H1 (cell line): ENCODE measurements at regions not wholly inside any gene's neighbourhood (a gene's known extent, or its start where the extent isn't known, plus 50 kb on each side); places are given as distances from the start of the nearest gene placed in this dataset.

Source experiments
- CTCF ChIA-PET: fragments of 300-600 bp; sonication (Branson Sonifier 250); formaldehyde crosslinking; loops from one replicate; lab custom pipeline; 2021; ENCODE audit not compliant: partially characterized antibody; lab: Charles Lee
- POLR2A ChIA-PET: fragments of 300-600 bp; sonication (Branson Sonifier 250); formaldehyde crosslinking; loops from one replicate; lab custom pipeline; 2021; ENCODE audit warnings: inconsistent platforms; ENCODE audit not compliant: partially characterized antibody; lab: Charles Lee
- DNase-seq, 2 experiments: peaks; one replicate each; pipeline versions ENCODE4 v3.0.0 to v3.0.0-alpha.2; 2010 to 2022; ENCODE audit warnings: low spot score in 2 of 2, low read depth in 1 of 2, mixed read lengths in 1 of 2
- FAIRE-seq: peaks from 2 replicates; lab custom pipeline; 2011; peaks lifted over from hg19 to GRCh38; lab: Jason Lieb, UNC
- H2AFZ ChIP-seq: 2 replicates; pipeline ENCODE4 v1.8.1; 2012; ENCODE audit warnings: low read length, inconsistent platforms
- H2AK5ac ChIP-seq: 2 replicates; pipeline ENCODE4 v1.6.1; 2013; ENCODE audit warnings: low read depth, low read length
- H2BK120ac ChIP-seq: replicated peaks from 2 replicates; pipeline ENCODE3; 2013; ENCODE audit warnings: low read depth, low read length, inconsistent platforms
- H2BK12ac ChIP-seq: 2 replicates; pipeline ENCODE4 v1.6.1; 2013; ENCODE audit warnings: low read depth, low read length
- H2BK15ac ChIP-seq: 2 replicates; pipeline ENCODE4 v1.6.1; 2013; ENCODE audit warnings: low read length
- H2BK20ac ChIP-seq: 2 replicates; pipeline ENCODE4 v1.6.1; 2013; ENCODE audit warnings: low read length
- H2BK5ac ChIP-seq: 2 replicates; pipeline ENCODE4 v1.6.1; 2013; ENCODE audit warnings: low read depth, low read length
- H3K14ac ChIP-seq: 2 replicates; pipeline ENCODE4 v1.6.1; 2013; ENCODE audit warnings: inconsistent platforms; ENCODE audit not compliant: insufficient read length
- H3K18ac ChIP-seq: 2 replicates; pipeline ENCODE4 v1.6.1; 2013; ENCODE audit warnings: low read length; ENCODE audit errors: extremely low read depth
- H3K23ac ChIP-seq: 2 replicates; pipeline ENCODE4 v1.6.1; 2013; ENCODE audit warnings: inconsistent platforms; ENCODE audit not compliant: insufficient read length
- H3K23me2 ChIP-seq: 2 replicates; pipeline ENCODE4 v1.6.1; 2013; ENCODE audit warnings: low read depth, low read length
- H3K27ac ChIP-seq: 2 replicates; pipeline ENCODE4 v1.6.1; 2011; ENCODE audit warnings: low read depth, low read length, inconsistent platforms
- H3K27me3 ChIP-seq, 4 experiments: replicated peaks in 1 of 4; 1 replicate in 1 of 4; 2 replicates in 3 of 4; pipeline versions ENCODE4 v1.6.1 to v1.8.1; 2011 to 2013; ENCODE audit warnings: low read length in 3 of 4, mild to moderate bottlenecking in 3 of 4, inconsistent platforms in 2 of 4, mixed read lengths in 2 of 4, moderate library complexity in 1 of 4; ENCODE audit not compliant: control insufficient read depth in 3 of 4, insufficient read depth in 3 of 4; ENCODE audit errors: extremely low read depth in 1 of 4
- H3K36me3 ChIP-seq, 4 experiments: 2 replicates each; pipeline versions ENCODE4 v1.6.1 to v1.8.1; 2011 to 2013; ENCODE audit warnings: mild to moderate bottlenecking in 4 of 4, low read length in 3 of 4, moderate library complexity in 2 of 4, control low read depth in 1 of 4, inconsistent platforms in 1 of 4; ENCODE audit not compliant: insufficient read depth in 4 of 4, control insufficient read depth in 2 of 4
- H3K4ac ChIP-seq: replicated peaks from 2 replicates; pipeline ENCODE3; 2013; ENCODE audit warnings: low read length, low read depth, mixed read lengths, inconsistent platforms; ENCODE audit not compliant: insufficient read length
- H3K4me1 ChIP-seq, 4 experiments: replicated peaks in 1 of 4; 1 replicate in 1 of 4; 2 replicates in 3 of 4; pipeline versions ENCODE4 v1.6.1 to v1.8.1; 2011 to 2013; ENCODE audit warnings: low read length in 3 of 4, inconsistent platforms in 2 of 4, mixed read lengths in 1 of 4; ENCODE audit not compliant: insufficient read depth in 4 of 4, control insufficient read depth in 3 of 4
- H3K4me2 ChIP-seq, 2 experiments: 2 replicates each; pipeline versions ENCODE4 v1.6.1 to v1.8.1; 2011 to 2013; ENCODE audit warnings: low read depth in 2 of 2, low read length in 2 of 2, control low read depth in 1 of 2, inconsistent platforms in 1 of 2, mild to moderate bottlenecking in 1 of 2; ENCODE audit not compliant: insufficient read depth in 1 of 2
- H3K4me3 ChIP-seq, 4 experiments: fragments of 200-600, 300-600 bp in 1 of 4; sonication (generic), shearing (Covaris generic), sonication (Bioruptor Twin) in 1 of 4; 2 replicates each; pipeline versions ENCODE4 v1.5.1 to v1.8.1; 2011 to 2016; ENCODE audit warnings: low read length in 4 of 4, low read depth in 3 of 4, control low read depth in 2 of 4, inconsistent platforms in 2 of 4, mild to moderate bottlenecking in 2 of 4, mixed read lengths in 1 of 4, moderate library complexity in 1 of 4; ENCODE audit not compliant: insufficient read depth in 2 of 4; ENCODE audit errors: extremely low read depth in 1 of 4
- H3K56ac ChIP-seq: replicated peaks from 2 replicates; pipeline ENCODE3; 2013; ENCODE audit warnings: low read depth, mild to moderate bottlenecking, mixed read lengths, low read length, inconsistent platforms; ENCODE audit not compliant: insufficient read length
- H3K79me1 ChIP-seq: 2 replicates; pipeline ENCODE4 v1.6.1; 2013; ENCODE audit warnings: low read depth, low read length, control low read depth
- H3K79me2 ChIP-seq, 2 experiments: 2 replicates each; pipeline versions ENCODE4 v1.6.1 to v1.8.1; 2012 to 2013; ENCODE audit warnings: low read length in 2 of 2, mild to moderate bottlenecking in 2 of 2, inconsistent platforms in 1 of 2; ENCODE audit not compliant: insufficient read depth in 2 of 2, control insufficient read depth in 1 of 2
- H3K9ac ChIP-seq, 4 experiments: replicated peaks in 1 of 4; 1 replicate in 1 of 4; 2 replicates in 3 of 4; pipeline versions ENCODE4 v1.6.1 to v1.8.1; 2011 to 2013; ENCODE audit warnings: low read depth in 3 of 4, low read length in 3 of 4, control low read depth in 2 of 4, mild to moderate bottlenecking in 2 of 4, moderate library complexity in 2 of 4, inconsistent platforms in 1 of 4; ENCODE audit errors: extremely low read depth in 1 of 4
- H3K9me3 ChIP-seq, 2 experiments: 2 replicates each; pipeline versions ENCODE4 v1.6.1 to v1.8.1; 2012 to 2013; ENCODE audit warnings: mild to moderate bottlenecking in 2 of 2, moderate library complexity in 2 of 2, control low read depth in 1 of 2, inconsistent platforms in 1 of 2, low read depth in 1 of 2, low read length in 1 of 2, mixed read lengths in 1 of 2; ENCODE audit not compliant: insufficient read depth in 2 of 2
- H4K20me1 ChIP-seq, 2 experiments: replicated peaks in 1 of 2; 2 replicates each; pipeline versions ENCODE3 to v1.8.1; 2011 to 2013; ENCODE audit warnings: inconsistent platforms in 2 of 2, low read length in 2 of 2, mild to moderate bottlenecking in 1 of 2; ENCODE audit not compliant: insufficient read depth in 2 of 2, control insufficient read depth in 1 of 2
- H4K5ac ChIP-seq: 2 replicates; pipeline ENCODE4 v1.6.1; 2013; ENCODE audit warnings: low read length, low read depth, mixed read lengths, inconsistent platforms; ENCODE audit not compliant: insufficient read length
- H4K8ac ChIP-seq: 2 replicates; pipeline ENCODE4 v1.8.0; 2013; ENCODE audit warnings: mild to moderate bottlenecking, moderate library complexity, low read length, inconsistent platforms; ENCODE audit not compliant: insufficient read depth; ENCODE audit errors: extremely low read depth
- H4K91ac ChIP-seq: replicated peaks from 2 replicates; pipeline ENCODE3; 2013; ENCODE audit warnings: low read length, mixed read lengths, inconsistent platforms; ENCODE audit not compliant: insufficient read length
- NANOG ChIP-seq: IDR thresholded peaks from 2 replicates; pipeline ENCODE4 v1.6.1; 2011; ENCODE audit warnings: low read length, low read depth, mild to moderate bottlenecking, inconsistent platforms; ENCODE audit not compliant: insufficient read depth, poor library complexity, severe bottlenecking
- PHF8 ChIP-seq: fragments of 200-600 bp; sonication (generic); conservative IDR thresholded peaks from 2 replicates; pipeline ENCODE4 v1.7.1; 2012; ENCODE audit warnings: low read depth, mild to moderate bottlenecking, inconsistent platforms, low read length, moderate library complexity
- SIN3A ChIP-seq, 2 experiments: IDR thresholded peaks in 1 of 2; conservative IDR thresholded peaks in 1 of 2; 2 replicates each; pipeline ENCODE4 v1.6.1; 2011 to 2012; ENCODE audit warnings: low read length in 2 of 2, improper control_type of control experiment in 1 of 2, low read depth in 1 of 2, mild to moderate bottlenecking in 1 of 2
- WGBS, 2 experiments: shearing (Covaris generic) in 1 of 2; methylation state at CpG; one replicate each; pipeline versions ENCODE4 v1.1.6 to v1.1.7; 2013 to 2015; ENCODE audit warnings: low lambda C conversion rate in 2 of 2, mixed read lengths in 2 of 2, inconsistent platforms in 1 of 2, low coverage in 1 of 2, missing lambda C conversion rate in 1 of 2; ENCODE audit not compliant: insufficient replicate concordance in 2 of 2, insufficient coverage in 1 of 2, insufficient read length in 1 of 2; ENCODE audit errors: extremely low coverage in 1 of 2, missing lambda C conversion rate in 1 of 2; 5-methylcytosine and 5-hydroxymethylcytosine counted together

DNA sequence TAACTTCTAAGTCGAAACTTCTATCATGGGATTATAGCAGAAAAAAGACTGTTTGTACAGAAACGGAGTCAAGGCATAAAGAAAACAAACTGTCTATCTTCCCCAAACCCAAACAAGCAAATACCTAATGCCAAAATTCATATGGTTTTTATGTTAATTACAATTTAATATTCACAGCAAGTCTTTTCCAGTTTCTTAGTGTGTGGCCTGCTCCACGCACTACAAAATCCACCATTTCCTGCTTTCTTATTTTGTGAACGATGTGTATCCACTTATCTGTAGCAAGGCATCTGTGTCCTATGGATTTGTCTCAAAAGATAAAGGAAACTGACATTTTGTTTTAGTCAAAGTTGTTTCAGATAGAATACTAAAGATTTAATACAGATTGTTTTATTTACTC is 588.0 kb upstream of the CCDC54 start:
- TF ChIP-seq SIN3A (conservative IDR thresholded peaks at IDR 0.05 in 1 of 2, IDR thresholded peaks at IDR 0.05 in 1 of 2; ENCODE audit: low read depth in 1 of 2, low read length in 2 of 2) (no peak), PHF8 (no peak), NANOG (no peak)
- H4K5ac ChIP-seq = no peak overlapping the region
- H3K27me3 ChIP-seq = no peaks in the 10 kb centered on the region
- H3K4me2 ChIP-seq = no peak overlapping the region
- no peak overlapping the region for H3K9ac ChIP-seq
- no peak overlapping the region for H2BK12ac ChIP-seq
- no peak overlapping the region for H3K4ac ChIP-seq
- H3K56ac ChIP-seq = no peak overlapping the region
- H2BK120ac ChIP-seq = no peak overlapping the region
- FAIRE-seq (no peak), DNase-seq (no peak)
- no peak overlapping the region for H2BK20ac ChIP-seq
- no peaks in the 10 kb centered on the region for H3K79me2 ChIP-seq
- 90% methylated on average over 4 of the region's 4 CpGs; no CpG with 5 or more reads in 1 of the 2 experiments for WGBS, 2 experiments
- no peak overlapping the region for H4K91ac ChIP-seq
- no peaks in the 10 kb centered on the region for H3K79me1 ChIP-seq
- H4K8ac ChIP-seq = no peak overlapping the region
- CTCF ChIA-PET = no interaction called here
- no peak overlapping the region for H2AFZ ChIP-seq
- no peak overlapping the region for H2AK5ac ChIP-seq
- no peak overlapping the region for H3K27ac ChIP-seq
- H3K4me3 ChIP-seq = no peak overlapping the region
- no peaks in the 10 kb centered on the region for H3K23me2 ChIP-seq
- no peaks in the 10 kb centered on the region for H3K36me3 ChIP-seq
- H4K20me1 ChIP-seq = no peaks in the 10 kb centered on the region
- POLR2A ChIA-PET = no interaction called here
- H3K9me3 ChIP-seq = peaks cover 0 to 2% of the 10 kb centered on the region in 2 experiments; a peak in 1 of 4 replicates
- H3K23ac ChIP-seq = no peak overlapping the region
- no peak overlapping the region for H3K14ac ChIP-seq
- no peak overlapping the region for H2BK5ac ChIP-seq
- no peak overlapping the region for H2BK15ac ChIP-seq
- no peaks in the 10 kb centered on the region for H3K4me1 ChIP-seq
- no peak overlapping the region for H3K18ac ChIP-seq
